Stomach smooth muscle (tissue), 2 donors: ENCODE measurements at regions not wholly inside any gene's neighbourhood (a gene's known extent, or its start where the extent isn't known, plus 50 kb on each side); places are given as distances from the start of the nearest gene placed in this dataset.

ENCODE experiments used
- H3K27ac ChIP-seq: one replicate; pipeline ENCODE4 v1.7.0; 2013; ENCODE audit warnings: mild to moderate bottlenecking, low read length, inconsistent platforms
- H3K27me3 ChIP-seq, 2 donors: one replicate each; pipeline ENCODE4 v1.7.0; 2013; ENCODE audit warnings: low read length in 2 of 2; ENCODE audit not compliant: insufficient read depth in 2 of 2, control insufficient read depth in 1 of 2
- H3K36me3 ChIP-seq, 2 donors: one replicate each; pipeline ENCODE4 v1.7.0; 2013; ENCODE audit warnings: low read length in 2 of 2; ENCODE audit not compliant: control insufficient read depth in 2 of 2, insufficient read depth in 2 of 2
- H3K4me1 ChIP-seq: one replicate; pipeline ENCODE4 v1.7.0; 2013; ENCODE audit warnings: low read length; ENCODE audit not compliant: control insufficient read depth, insufficient read depth
- H3K4me3 ChIP-seq, 2 donors: one replicate each; pipeline ENCODE4 v1.7.0; 2013; ENCODE audit warnings: low read length in 2 of 2
- H3K9ac ChIP-seq, 2 donors: one replicate each; pipeline ENCODE4 v1.7.0; 2013; ENCODE audit warnings: low read length in 2 of 2, mild to moderate bottlenecking in 1 of 2
- H3K9me3 ChIP-seq, 2 donors: one replicate each; pipeline ENCODE4 v1.7.0; 2013; ENCODE audit warnings: low read length in 2 of 2; ENCODE audit not compliant: control insufficient read depth in 2 of 2
- donor health status: healthy.
- donor health status: Pancreatic carcinoma.

DNA sequence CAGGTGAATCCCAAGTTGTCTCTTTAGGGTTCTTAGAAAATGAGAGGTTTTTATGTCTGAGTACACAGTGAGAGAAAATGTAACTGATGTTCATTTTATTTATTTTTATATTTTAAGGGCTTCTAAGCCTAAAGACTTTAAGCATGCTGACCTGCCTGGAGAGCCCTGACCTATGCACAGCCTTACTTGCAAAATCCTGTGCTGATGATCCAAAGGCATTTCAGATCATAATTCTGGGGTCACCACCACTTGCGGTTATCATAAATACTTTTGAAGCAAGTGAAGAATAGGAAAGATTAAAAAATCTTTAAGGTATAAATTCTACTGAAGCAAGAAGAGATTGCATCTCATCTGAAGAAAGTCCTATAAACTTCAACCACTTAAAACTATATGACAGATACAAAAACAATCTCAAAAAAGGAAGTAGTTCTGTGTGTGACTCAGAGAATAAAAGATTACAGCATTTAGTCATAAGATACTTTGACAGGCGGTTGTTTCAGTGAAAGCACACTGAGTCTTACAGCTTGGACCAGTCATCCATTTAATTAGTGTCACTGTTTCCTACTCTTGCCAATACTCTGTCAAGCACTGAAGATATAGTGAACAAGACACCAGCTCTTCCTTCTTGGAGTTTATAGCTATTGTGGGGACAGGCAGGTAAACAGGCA is 245.2 kb upstream of the DIPK2B start:
- Histone ChIP-seq H3K27me3 (peaks cover 0 to 3% of the 10 kb centered on the region in 2 donors), H3K4me3 (no peak overlapping the region), H3K27ac (no peak overlapping the region), H3K4me1 (peaks cover 6% of the 10 kb centered on the region), H3K9ac (no peak overlapping the region), H3K9me3 (no peaks in the 10 kb centered on the region), H3K36me3 (no peaks in the 10 kb centered on the region)

GRCh38 chrX:45437186-45437585 is 236.5 kb upstream of the DIPK2B start:
- peaks cover 0 to 3% of the 10 kb centered on the region in 2 donors for H3K9me3 ChIP-seq
- peaks cover 0 to 12% of the 10 kb centered on the region in 2 donors for H3K27me3 ChIP-seq
- no peak overlapping the region for H3K27ac ChIP-seq
- no peak overlapping the region for H3K9ac ChIP-seq
- no peaks in the 10 kb centered on the region for H3K4me1 ChIP-seq
- H3K36me3 ChIP-seq, result no peaks in the 10 kb centered on the region
- H3K4me3 ChIP-seq, result no peak overlapping the region

DNA sequence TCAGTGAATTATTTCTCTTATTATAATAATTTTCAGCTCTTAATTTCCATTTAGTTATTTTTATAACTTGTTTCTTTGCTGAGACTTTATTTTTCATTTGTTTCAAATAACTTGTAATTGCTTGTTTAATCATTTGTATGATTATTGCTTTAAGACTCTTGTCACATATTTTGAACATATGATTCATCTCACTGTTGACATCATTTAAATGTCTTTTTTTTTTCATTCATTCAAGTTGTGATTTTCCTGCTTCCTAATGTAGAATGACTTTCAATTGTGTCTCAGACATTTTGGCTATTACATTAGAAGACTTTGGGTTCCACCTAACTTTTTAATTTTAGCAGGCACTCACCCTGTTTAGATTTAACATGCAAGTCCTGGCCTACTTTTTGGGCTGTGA is 234.8 kb upstream of the DIPK2B start:
- Histone ChIP-seq H3K4me3 (no peak overlapping the region), H3K27ac (no peak overlapping the region), H3K36me3 (no peaks in the 10 kb centered on the region), H3K9ac (no peak overlapping the region), H3K9me3 (peaks cover 0 to 3% of the 10 kb centered on the region in 2 donors), H3K27me3 (peaks cover 0 to 12% of the 10 kb centered on the region in 2 donors), H3K4me1 (no peaks in the 10 kb centered on the region)

DNA sequence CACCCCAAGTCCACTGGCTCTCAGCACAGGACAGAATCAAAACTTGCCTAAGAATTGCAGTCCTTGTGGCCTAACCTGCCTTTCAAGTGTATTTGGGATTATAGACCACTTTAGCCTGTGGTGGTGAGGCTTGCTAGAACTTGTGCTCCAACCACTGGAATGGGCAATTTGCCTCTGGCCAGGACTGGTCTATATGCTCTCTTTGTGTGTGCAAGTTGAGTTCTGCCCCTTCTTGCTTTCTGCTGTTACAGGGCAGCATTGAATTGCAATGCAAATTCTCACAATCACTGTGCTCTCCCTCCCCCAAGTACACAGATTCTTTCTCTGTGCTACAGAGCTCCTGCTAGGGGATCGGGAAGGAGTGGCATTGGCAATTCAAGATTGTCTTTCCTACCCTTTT is 233.6 kb upstream of the DIPK2B start:
- H3K4me1 ChIP-seq, result no peaks in the 10 kb centered on the region
- no peak overlapping the region for H3K9ac ChIP-seq
- H3K27me3 ChIP-seq, result peaks cover 0 to 12% of the 10 kb centered on the region in 2 donors
- H3K27ac ChIP-seq, result no peak overlapping the region
- no peaks in the 10 kb centered on the region for H3K9me3 ChIP-seq
- no peak overlapping the region for H3K4me3 ChIP-seq
- H3K36me3 ChIP-seq, result no peaks in the 10 kb centered on the region

DNA sequence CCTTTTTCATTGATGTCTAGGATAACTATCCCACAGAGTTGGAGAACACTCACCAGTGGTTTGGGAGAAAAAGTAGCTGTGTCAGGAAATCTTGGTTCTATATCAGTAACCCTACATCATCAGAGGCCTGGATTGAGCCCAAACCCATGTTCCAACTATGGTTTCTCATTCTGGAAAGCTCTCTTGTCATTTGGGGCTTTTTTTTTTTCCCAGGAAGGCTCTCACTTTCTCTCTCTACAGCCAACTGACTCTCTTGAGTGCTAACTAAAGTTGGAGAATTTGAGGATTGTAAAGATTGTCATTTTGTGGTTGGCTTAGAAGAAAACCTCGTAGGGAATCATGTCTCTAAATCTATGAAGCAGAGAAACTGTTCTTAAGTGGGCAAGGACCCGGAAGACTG is 228.2 kb upstream of the DIPK2B start:
- no peak overlapping the region for H3K27ac ChIP-seq
- no peak overlapping the region for H3K9ac ChIP-seq
- H3K9me3 ChIP-seq, result no peaks in the 10 kb centered on the region
- no peaks in the 10 kb centered on the region for H3K36me3 ChIP-seq
- H3K4me1 ChIP-seq, result no peaks in the 10 kb centered on the region
- H3K4me3 ChIP-seq, result no peak overlapping the region
- H3K27me3 ChIP-seq, result peaks cover 0 to 6% of the 10 kb centered on the region in 2 donors

DNA sequence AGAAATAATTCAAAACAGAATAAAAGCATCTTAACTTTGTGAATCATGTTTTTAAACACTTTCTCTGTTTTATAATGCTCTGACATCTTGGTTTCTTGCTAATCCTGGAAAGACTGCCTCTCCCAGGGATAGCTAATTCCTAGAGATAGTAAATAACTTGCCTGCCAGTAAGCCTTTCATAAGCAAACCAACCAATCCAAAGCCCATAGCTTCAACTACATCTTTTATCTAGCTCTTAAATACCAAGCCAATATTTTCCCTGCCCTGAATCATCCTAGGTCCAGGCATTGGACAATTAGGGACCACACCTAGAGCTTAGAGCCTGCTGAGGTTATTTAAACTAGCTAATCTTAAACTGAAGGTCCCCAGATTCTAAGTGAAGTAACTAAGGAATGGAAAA is 223.7 kb upstream of the DIPK2B start:
- no peaks in the 10 kb centered on the region for H3K9me3 ChIP-seq
- no peaks in the 10 kb centered on the region for H3K36me3 ChIP-seq
- no peaks in the 10 kb centered on the region for H3K4me1 ChIP-seq
- H3K9ac ChIP-seq, result no peak overlapping the region
- no peak overlapping the region for H3K4me3 ChIP-seq
- no peak overlapping the region for H3K27ac ChIP-seq
- peaks cover 0 to 3% of the 10 kb centered on the region in 2 donors for H3K27me3 ChIP-seq

DNA sequence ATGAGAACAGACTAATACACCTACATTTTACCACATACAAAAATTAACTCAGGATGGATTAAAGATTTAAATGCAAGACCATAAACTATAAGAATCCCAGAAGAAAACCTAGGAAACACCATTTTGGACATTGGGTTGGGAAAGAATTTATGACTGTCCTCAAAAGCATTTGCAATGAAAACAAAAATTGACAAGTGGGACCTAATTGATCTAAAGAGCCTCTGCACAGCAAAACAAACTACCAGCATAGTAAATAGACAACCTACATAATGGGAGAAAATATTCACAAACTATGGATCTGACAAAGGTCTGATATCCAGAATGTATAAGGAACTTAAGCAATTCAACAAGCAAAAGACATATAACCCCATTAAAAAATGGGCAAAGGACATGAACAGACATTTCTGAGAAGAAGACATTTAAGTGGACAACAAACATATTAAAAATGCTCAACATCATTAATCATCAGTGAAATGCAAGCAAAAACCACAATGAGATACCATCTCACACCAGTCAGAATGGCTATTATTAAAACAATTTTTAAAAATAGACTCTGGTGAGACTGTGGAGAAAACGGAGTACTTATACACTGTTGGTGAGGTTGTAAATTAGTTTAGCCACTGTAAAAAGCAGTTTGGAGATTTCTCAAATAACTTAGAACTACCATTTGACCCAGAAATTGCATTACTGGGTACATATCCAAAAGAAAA is 221.7 kb upstream of the DIPK2B start:
- Histone ChIP-seq H3K27me3 (peaks cover 0 to 3% of the 10 kb centered on the region in 2 donors), H3K4me3 (no peak overlapping the region), H3K9me3 (no peaks in the 10 kb centered on the region), H3K36me3 (no peaks in the 10 kb centered on the region), H3K4me1 (no peaks in the 10 kb centered on the region), H3K9ac (no peak overlapping the region), H3K27ac (no peak overlapping the region)

- Histone ChIP-seq H3K9me3 (no peaks in the 10 kb centered on the region), H3K27ac (no peak overlapping the region), H3K36me3 (no peaks in the 10 kb centered on the region), H3K4me3 (no peak overlapping the region), H3K27me3 (peaks cover 0 to 3% of the 10 kb centered on the region in 2 donors), H3K9ac (no peak overlapping the region), H3K4me1 (no peaks in the 10 kb centered on the region)
Observed at GRCh38 chrX:45421806-45422205, 221.1 kb upstream of the DIPK2B start.

GRCh38 chrX:45404206-45404605 is 203.5 kb upstream of the DIPK2B start:
- Histone ChIP-seq H3K36me3 (no peaks in the 10 kb centered on the region), H3K4me1 (no peaks in the 10 kb centered on the region), H3K9me3 (peaks cover 0 to 3% of the 10 kb centered on the region in 2 donors), H3K9ac (no peak overlapping the region), H3K27me3 (peaks cover 0 to 3% of the 10 kb centered on the region in 2 donors), H3K27ac (no peak overlapping the region), H3K4me3 (no peak overlapping the region)

- Histone ChIP-seq H3K27ac (no peak overlapping the region), H3K9ac (no peak overlapping the region), H3K9me3 (peaks cover 0 to 3% of the 10 kb centered on the region in 2 donors), H3K4me3 (no peak overlapping the region), H3K36me3 (no peaks in the 10 kb centered on the region), H3K4me1 (no peaks in the 10 kb centered on the region), H3K27me3 (peaks cover 0 to 4% of the 10 kb centered on the region in 2 donors)
Observed at GRCh38 chrX:45401923-45402322, 201.2 kb upstream of the DIPK2B start.
